Naive B cell (primary cell): ENCODE measurements at regions not wholly inside any gene's neighbourhood (a gene's known extent, or its start where the extent isn't known, plus 50 kb on each side); places are given as distances from the start of the nearest gene placed in this dataset.

ENCODE experiments used
- ATAC-seq, 2 donors: fragments of 150-1000 bp; cut with Tn5 transposase; 2 replicates each; pipeline ENCODE4 v1.10.0; 2021; ENCODE audit warnings: low read depth in 2 of 2, mild to moderate bottlenecking in 2 of 2, moderate library complexity in 2 of 2
- DNase-seq: peaks from one replicate; pipeline ENCODE4 v3.0.0; 2022
- H3K27ac Mint-ChIP-seq, 6 donors: one replicate each; pipeline ENCODE4 v1.8.0; 2020 to 2022; ENCODE audit warnings: mild to moderate bottlenecking in 6 of 6, mixed read lengths in 6 of 6, moderate library complexity in 5 of 6, inconsistent platforms in 2 of 6
- H3K27me3 Mint-ChIP-seq, 3 donors: one replicate each; pipeline ENCODE4 v1.8.0; 2021 to 2022; ENCODE audit warnings: mixed read lengths in 3 of 3, mild to moderate bottlenecking in 1 of 3
- H3K36me3 Mint-ChIP-seq, 2 donors: one replicate each; pipeline ENCODE4 v1.8.0; 2020 to 2022; ENCODE audit warnings: mixed read lengths in 2 of 2, inconsistent platforms in 1 of 2, mild to moderate bottlenecking in 1 of 2
- H3K4me1 Mint-ChIP-seq, 3 donors: one replicate each; pipeline ENCODE4 v1.8.0; 2020 to 2022; ENCODE audit warnings: mixed read lengths in 3 of 3, inconsistent platforms in 1 of 3, mild to moderate bottlenecking in 1 of 3, moderate library complexity in 1 of 3
- H3K4me3 Mint-ChIP-seq, 8 donors: one replicate each; pipeline ENCODE4 v1.8.0; 2020 to 2022; ENCODE audit warnings: mild to moderate bottlenecking in 8 of 8, mixed read lengths in 8 of 8, moderate library complexity in 8 of 8, inconsistent platforms in 2 of 8
- H3K9me3 Mint-ChIP-seq, 7 donors: one replicate each; pipeline ENCODE4 v1.8.0; 2020 to 2022; ENCODE audit warnings: mixed read lengths in 7 of 7, mild to moderate bottlenecking in 5 of 7, inconsistent platforms in 2 of 7, moderate library complexity in 1 of 7

DNA sequence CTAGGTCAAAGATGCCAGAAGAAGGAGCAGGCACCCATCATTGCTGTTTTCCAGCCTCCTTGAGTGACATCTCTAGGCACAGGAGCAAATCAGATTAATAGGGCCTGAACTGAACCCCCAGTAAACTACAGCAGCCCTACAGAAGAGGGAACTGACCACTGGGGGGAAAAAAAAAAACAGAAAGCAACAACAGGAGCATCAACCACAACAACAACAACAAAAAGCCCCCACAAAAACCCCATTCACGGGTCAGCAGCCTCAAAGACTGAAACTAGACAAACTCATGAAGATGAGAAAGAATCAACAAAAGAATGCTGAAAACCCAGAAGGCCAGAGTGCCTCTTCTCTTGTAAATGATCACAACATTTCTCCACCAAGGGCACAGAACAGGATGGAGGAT lies 537.4 kb upstream of the BTBD3 start:
- Mint-ChIP-seq H3K27ac (no peak overlapping the region), H3K9me3 (peaks cover 2 to 21% (median 12%) of the 10 kb centered on the region in 7 donors), H3K36me3 (no peaks in the 10 kb centered on the region), H3K4me3 (no peak overlapping the region), H3K27me3 (no peaks in the 10 kb centered on the region), H3K4me1 (no peaks in the 10 kb centered on the region)
- ATAC-seq (no peak), DNase-seq (no peak)

DNA sequence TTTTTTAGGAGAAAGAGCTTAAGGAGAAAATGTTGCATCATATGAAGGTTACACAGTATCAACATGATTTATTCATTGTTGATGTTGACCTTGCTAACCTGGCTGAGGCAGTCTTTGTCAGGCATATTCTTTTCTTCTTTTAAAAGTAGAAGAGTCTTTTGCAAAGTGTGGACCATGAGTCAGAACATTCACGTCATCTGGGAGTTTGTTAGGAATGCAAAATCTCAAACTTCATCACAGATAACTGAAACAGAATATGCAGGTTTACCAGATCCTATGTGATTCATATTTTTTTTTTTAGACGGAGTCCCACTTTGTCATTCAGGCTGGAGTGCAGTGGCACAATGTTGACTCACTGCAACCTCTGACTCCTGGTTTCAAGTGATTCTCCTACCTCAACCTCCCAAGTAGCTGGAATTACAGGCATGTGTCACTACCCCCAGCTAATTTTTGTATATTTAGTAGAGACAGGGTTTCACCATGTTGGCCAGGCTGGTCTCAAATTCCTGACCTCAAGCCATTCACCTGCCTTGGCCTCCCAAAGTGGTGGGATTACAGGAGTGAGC lies 530.4 kb upstream of the BTBD3 start:
- Mint-ChIP-seq H3K27ac (no peak overlapping the region), H3K4me1 (no peaks in the 10 kb centered on the region), H3K36me3 (no peaks in the 10 kb centered on the region), H3K9me3 (peaks cover 0 to 16% (median 3%) of the 10 kb centered on the region in 7 donors), H3K27me3 (no peaks in the 10 kb centered on the region), H3K4me3 (no peak overlapping the region)
- DNase-seq (no peak), ATAC-seq (no peak)

DNA sequence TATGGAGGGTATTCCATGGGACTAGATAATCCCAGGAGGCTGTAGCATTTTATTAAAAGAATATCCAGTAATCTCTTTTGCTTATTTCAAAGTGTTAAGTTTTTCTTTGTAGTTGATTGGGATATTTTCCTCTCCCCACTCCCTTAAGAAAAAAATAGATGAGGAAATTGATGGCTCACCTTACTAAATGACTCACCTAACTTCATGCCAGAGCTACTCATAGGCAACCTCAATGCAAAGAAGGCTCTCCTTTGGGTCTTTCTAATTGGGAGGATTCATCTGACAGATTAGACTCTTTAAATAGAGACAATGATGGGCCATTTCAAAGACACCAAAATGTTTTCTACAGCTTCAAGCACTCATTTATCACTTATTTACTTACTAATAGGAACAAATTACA lies 528.5 kb upstream of the BTBD3 start:
- H3K27ac Mint-ChIP-seq = no peak overlapping the region
- H3K36me3 Mint-ChIP-seq = no peaks in the 10 kb centered on the region
- H3K27me3 Mint-ChIP-seq = no peaks in the 10 kb centered on the region
- H3K9me3 Mint-ChIP-seq = peaks cover 0 to 9% (median 0%) of the 10 kb centered on the region in 7 donors
- ATAC-seq (no peak), DNase-seq (no peak)
- no peak overlapping the region for H3K4me3 Mint-ChIP-seq
- H3K4me1 Mint-ChIP-seq = no peaks in the 10 kb centered on the region

DNA sequence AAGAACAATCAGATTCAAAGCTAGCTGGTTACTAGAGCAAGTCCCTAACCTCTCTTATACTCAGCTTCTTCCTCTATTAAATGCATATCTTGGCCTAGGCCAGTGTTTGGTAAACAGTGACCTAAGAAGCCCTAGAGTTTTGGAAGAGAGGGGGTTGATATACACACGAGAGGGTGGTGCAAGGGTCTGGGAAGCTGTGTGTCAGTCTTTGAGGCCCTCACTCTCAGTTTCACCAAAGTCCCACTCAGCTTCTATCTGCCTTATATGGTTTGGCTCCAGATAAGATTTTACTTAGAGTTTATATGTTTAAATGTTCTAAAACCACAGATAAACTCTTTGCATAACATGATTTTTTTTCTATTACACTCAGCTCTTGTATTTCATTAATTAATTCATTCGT lies 526.1 kb upstream of the BTBD3 start:
- Mint-ChIP-seq H3K36me3 (no peaks in the 10 kb centered on the region), H3K27ac (no peak overlapping the region), H3K9me3 (peaks cover 0 to 7% (median 2%) of the 10 kb centered on the region in 7 donors), H3K27me3 (no peaks in the 10 kb centered on the region), H3K4me3 (no peak overlapping the region), H3K4me1 (no peaks in the 10 kb centered on the region)
- ATAC-seq (no peak), DNase-seq (no peak)

DNA sequence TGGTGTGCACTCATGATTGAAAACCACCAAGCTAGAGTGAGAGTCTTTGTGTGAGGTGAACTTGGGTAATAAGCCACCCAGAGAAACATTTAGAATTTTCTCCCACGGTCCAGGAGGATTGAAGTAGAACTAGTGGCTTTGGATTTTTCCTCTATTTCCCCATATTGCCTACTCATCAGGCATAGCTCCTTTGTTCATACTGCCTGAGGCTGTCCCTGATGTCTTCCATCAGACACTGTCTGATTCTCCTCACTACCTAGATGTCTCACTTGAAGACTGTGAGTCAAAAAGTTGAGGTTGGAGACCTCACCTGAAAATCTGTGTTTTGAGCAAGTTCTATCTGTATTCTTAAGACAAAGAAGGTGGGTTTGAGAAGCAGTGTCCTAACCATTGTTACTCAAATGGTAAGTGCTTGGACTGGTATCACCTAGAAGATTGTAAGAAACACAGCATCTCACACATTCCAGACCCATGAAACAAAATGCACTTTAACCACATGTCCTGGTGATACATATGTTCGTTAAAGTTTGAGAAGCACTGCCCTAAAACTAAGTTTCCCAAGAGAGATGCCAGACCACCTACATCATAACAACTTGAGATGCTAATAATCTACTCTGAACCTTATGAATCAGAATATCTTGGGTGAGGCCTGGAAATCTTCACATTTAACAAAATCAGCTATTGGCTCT lies 523.4 kb upstream of the BTBD3 start:
- DNase-seq = no peak
- ATAC-seq = no peak
- Mint-ChIP-seq H3K36me3 (no peaks in the 10 kb centered on the region), H3K9me3 (peaks cover 0 to 6% (median 0%) of the 10 kb centered on the region in 7 donors), H3K4me3 (no peak overlapping the region), H3K27me3 (no peaks in the 10 kb centered on the region), H3K4me1 (no peaks in the 10 kb centered on the region), H3K27ac (no peak overlapping the region)

DNA sequence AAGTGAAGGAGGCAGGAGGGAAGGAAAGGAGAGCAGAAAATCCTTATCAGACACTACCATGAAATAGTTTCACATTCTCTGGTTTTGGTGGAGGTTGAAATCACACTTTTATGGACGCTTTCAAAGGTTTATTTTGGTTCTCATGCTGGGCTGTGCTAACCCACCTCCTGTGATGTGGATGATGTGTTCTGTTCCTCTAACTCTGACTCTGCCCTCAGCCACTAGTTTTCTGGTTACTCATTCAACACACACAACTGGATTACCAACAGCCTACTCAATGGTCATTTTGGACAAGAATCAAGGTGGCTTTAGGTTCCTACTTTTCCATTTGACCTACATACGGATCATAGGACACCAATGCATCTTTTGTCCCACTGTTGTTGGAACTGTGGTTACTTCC lies 522.1 kb upstream of the BTBD3 start:
- Mint-ChIP-seq H3K4me1 (no peaks in the 10 kb centered on the region), H3K9me3 (peaks cover 0 to 6% (median 0%) of the 10 kb centered on the region in 7 donors), H3K4me3 (no peak overlapping the region), H3K36me3 (no peaks in the 10 kb centered on the region), H3K27me3 (no peaks in the 10 kb centered on the region), H3K27ac (no peak overlapping the region)
- DNase-seq (no peak), ATAC-seq (no peak)

DNA sequence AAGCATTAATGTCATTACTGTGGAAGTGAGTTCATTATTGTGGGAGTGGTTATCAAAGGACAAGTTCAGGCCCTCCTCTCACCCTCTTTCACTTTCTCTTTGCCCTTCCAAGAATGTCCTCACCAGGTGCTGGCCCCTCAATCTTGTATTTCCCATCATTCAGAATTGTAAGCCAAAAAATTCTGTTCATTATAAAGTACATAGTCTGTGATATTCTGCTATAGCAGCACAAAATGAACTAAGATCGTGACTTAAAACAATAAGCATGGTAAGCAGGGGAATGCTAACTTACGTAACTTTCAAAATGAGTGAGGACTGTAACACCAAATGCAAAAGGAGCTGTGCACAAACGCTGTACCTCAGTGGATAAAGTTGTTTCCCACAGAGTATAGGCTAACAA lies 515.7 kb upstream of the BTBD3 start:
- Mint-ChIP-seq H3K9me3 (peaks cover 0 to 8% (median 3%) of the 10 kb centered on the region in 7 donors), H3K4me1 (no peaks in the 10 kb centered on the region), H3K27ac (no peak overlapping the region), H3K27me3 (no peaks in the 10 kb centered on the region), H3K36me3 (no peaks in the 10 kb centered on the region), H3K4me3 (no peak overlapping the region)
- no peak for ATAC-seq
- DNase-seq = no peak

DNA sequence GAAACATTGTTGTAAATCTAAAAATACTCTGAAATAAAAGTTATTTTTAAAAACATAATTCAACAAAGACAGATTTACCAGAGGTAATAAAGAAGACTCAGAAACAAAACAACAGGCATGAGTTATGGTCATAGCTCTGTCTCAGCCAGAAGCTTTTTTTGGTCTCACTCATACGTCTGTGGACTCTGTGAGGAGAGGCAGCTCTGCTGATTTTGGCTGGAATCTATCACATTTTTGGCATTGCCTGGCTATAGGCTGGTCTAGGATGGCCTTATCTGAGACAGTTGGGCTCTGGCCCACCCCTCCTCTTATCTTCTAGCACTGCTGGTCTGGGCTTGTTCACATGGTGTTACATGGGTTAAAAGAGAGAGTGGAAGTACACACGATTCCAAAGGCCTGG lies 514.0 kb upstream of the BTBD3 start:
- H3K4me3 Mint-ChIP-seq = no peak overlapping the region
- H3K27me3 Mint-ChIP-seq = no peaks in the 10 kb centered on the region
- H3K9me3 Mint-ChIP-seq = peaks cover 0 to 8% (median 4%) of the 10 kb centered on the region in 7 donors
- H3K4me1 Mint-ChIP-seq = no peaks in the 10 kb centered on the region
- no peaks in the 10 kb centered on the region for H3K36me3 Mint-ChIP-seq
- no peak overlapping the region for H3K27ac Mint-ChIP-seq
- ATAC-seq (no peak), DNase-seq (no peak)

DNA sequence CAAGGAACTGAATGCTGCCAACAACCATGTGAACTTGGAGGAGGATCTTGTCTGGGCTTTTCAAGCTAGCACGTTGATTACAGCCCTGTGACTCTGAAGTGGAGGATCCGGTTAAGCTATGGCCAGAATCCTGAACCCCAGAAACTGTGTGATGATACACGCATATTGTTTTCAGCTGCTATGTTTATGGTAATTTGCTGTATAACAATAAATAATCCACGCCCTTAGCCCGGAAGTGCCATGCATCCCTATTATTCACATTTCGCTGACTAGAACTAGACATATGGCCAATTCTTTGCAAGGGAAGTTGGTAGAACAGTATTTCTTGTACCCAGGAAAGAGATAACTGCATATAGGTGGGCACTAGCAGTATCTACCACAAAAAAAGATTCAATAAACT lies 510.8 kb upstream of the BTBD3 start:
- H3K4me3 Mint-ChIP-seq = no peak overlapping the region
- H3K27ac Mint-ChIP-seq = no peak overlapping the region
- DNase-seq (no peak), ATAC-seq (no peak)
- H3K4me1 Mint-ChIP-seq = no peaks in the 10 kb centered on the region
- no peaks in the 10 kb centered on the region for H3K27me3 Mint-ChIP-seq
- peaks cover 0 to 9% (median 5%) of the 10 kb centered on the region in 7 donors for H3K9me3 Mint-ChIP-seq
- H3K36me3 Mint-ChIP-seq = no peaks in the 10 kb centered on the region

DNA sequence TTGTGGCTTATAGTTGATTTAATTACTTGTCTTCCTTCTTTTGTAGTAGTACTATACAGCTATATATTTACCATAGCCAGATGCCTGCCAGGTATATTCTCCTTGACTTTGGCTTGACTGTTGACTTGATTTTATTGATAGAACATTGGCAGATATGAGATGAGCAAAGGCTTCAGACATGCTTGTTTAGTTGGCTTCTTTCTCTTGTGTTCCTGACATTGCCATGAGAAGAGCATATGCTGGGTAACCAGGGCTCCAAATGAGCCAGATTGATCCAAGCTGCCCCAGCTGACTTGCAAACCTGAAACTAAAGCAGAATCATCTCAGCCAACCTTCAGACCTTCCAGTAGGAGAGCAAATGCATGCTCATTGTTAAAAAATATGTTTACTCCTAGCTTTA lies 508.1 kb upstream of the BTBD3 start:
- no peaks in the 10 kb centered on the region for H3K36me3 Mint-ChIP-seq
- no peak overlapping the region for H3K4me3 Mint-ChIP-seq
- H3K27me3 Mint-ChIP-seq = no peaks in the 10 kb centered on the region
- no peak overlapping the region for H3K27ac Mint-ChIP-seq
- ATAC-seq = no peak
- DNase-seq = no peak
- no peaks in the 10 kb centered on the region for H3K4me1 Mint-ChIP-seq
- H3K9me3 Mint-ChIP-seq = peaks cover 0 to 17% (median 7%) of the 10 kb centered on the region in 7 donors

DNA sequence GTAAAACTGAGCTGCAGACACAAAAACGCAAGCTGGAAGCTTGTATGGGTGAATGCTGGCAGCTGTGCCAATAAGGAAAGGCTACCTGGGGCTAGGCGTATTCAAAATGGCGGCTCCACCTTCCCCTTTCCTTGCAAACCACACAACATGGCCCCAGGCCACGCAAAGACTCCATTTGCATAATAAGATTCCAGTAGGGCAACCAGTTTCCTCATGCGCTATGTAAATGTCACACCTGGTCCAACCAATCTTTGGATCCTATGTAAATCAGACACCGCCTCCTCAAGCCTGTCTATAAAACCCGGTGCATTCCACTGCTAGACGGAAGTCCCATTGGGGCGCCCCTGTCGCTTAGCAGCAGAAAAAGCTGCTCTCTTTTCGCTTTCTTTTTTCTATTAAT lies 505.9 kb upstream of the BTBD3 start:
- H3K36me3 Mint-ChIP-seq = no peaks in the 10 kb centered on the region

DNA sequence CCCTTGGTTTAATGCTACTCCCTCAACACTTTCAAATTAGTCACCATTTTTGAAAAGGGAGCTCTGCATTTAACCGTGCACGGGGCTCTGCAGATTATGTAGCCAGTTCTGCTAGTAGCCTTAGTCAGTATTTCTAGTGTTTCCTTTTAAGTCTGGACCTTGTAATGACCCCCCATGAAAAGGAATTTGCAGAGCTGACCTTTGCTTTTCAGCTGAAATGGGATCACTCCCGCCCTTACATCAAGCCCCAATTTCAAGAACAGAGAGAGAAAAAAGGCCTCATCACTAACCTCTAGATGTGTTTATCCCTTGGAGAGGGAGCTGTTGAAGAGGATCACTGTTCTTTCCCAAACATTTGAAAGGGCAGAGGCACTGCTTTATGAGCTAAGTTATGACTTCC lies 490.7 kb upstream of the BTBD3 start:
- Mint-ChIP-seq H3K27ac (no peak overlapping the region), H3K27me3 (no peaks in the 10 kb centered on the region), H3K4me3 (no peak overlapping the region), H3K36me3 (no peaks in the 10 kb centered on the region), H3K9me3 (peaks cover 0 to 5% (median 0%) of the 10 kb centered on the region in 7 donors), H3K4me1 (no peaks in the 10 kb centered on the region)
- ATAC-seq = no peak
- no peak for DNase-seq

More for the DNA sequence above, 505.9 kb upstream of the BTBD3 start:
- ATAC-seq (no peak), DNase-seq (no peak)
- Mint-ChIP-seq H3K27ac (no peak overlapping the region), H3K4me3 (no peak overlapping the region), H3K27me3 (no peaks in the 10 kb centered on the region), H3K4me1 (no peaks in the 10 kb centered on the region), H3K9me3 (peaks cover 0 to 12% (median 5%) of the 10 kb centered on the region in 7 donors)

DNA sequence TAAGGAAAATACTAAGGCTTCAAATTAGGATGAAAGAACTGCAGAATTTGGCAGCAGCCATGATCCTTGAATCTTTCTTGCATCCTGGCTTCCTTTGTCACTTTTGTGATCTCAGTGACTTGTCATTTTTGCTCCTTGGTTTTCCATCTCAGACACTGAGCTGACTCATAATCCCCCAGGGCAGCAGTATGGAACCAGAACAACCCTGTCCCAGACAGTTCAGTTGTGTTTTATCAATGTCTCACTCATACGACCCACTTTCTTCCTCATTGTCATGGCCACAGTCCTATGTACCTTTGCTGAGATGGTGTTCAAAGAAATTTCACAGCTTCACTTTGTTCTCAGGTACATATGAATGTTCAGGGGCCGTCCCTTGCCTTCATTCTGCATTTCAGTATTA lies 488.5 kb upstream of the BTBD3 start:
- no peaks in the 10 kb centered on the region for H3K36me3 Mint-ChIP-seq
- no peak overlapping the region for H3K27ac Mint-ChIP-seq
- no peak overlapping the region for H3K4me3 Mint-ChIP-seq
- no peaks in the 10 kb centered on the region for H3K4me1 Mint-ChIP-seq
- DNase-seq (no peak), ATAC-seq (no peak)
- H3K9me3 Mint-ChIP-seq = peaks cover 0 to 5% (median 1%) of the 10 kb centered on the region in 7 donors
- no peaks in the 10 kb centered on the region for H3K27me3 Mint-ChIP-seq

DNA sequence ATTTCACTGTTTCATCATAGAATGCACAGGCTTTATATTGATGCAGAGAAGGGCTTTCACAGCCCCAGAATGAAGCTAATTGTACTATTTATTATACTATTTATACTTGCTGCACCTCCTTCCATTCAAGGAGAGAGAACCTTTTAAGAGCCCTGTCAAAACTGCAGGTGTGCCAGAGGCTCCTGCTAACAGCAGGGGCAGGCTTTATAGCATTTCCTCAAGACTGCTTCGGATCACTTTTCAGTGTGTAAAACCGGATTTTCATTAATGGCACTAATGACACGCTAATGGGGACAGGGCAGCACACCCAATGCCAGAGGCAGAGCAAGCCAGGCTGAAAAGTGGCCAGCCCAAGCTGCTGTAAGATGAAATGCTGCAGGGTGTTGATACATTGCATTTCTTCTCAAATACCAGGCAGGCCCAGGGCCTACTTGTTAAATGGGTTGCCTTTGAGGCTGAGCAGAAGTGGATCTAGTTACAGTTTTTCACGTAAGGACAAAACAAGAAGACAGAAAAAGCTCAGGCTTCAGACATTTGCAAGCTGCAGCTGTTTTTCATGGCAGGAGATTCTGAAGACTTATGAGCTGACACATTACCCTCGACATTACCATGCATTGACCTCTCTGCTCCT lies 487.7 kb upstream of the BTBD3 start:
- no peaks in the 10 kb centered on the region for H3K36me3 Mint-ChIP-seq

More for the DNA sequence above, 487.7 kb upstream of the BTBD3 start:
- no peak overlapping the region for H3K27ac Mint-ChIP-seq
- no peak for ATAC-seq
- no peaks in the 10 kb centered on the region for H3K4me1 Mint-ChIP-seq
- H3K4me3 Mint-ChIP-seq = no peak overlapping the region
- peaks cover 0 to 7% (median 2%) of the 10 kb centered on the region in 7 donors for H3K9me3 Mint-ChIP-seq
- no peak for DNase-seq
- H3K27me3 Mint-ChIP-seq = no peaks in the 10 kb centered on the region
